Parathyroid adenoma (tissue), 2 donors: ENCODE measurements at regions not wholly inside any gene's neighbourhood (a gene's known extent, or its start where the extent isn't known, plus 50 kb on each side); places are given as distances from the start of the nearest gene placed in this dataset.

Source experiments
- H2AFZ ChIP-seq: fragments of 300-600 bp; sonication (generic); one replicate; pipeline ENCODE4 v1.7.0; 2017; ENCODE audit warnings: antibody characterized with exemption, mild to moderate bottlenecking
- H3K27ac ChIP-seq: fragments of 300-600 bp; sonication (generic); one replicate; pipeline ENCODE4 v1.7.0; 2017
- H3K27me3 ChIP-seq: fragments of 300-600 bp; sonication (generic); one replicate; pipeline ENCODE4 v1.7.0; 2017; ENCODE audit warnings: low read length; ENCODE audit not compliant: control insufficient read depth, insufficient read depth
- H3K36me3 ChIP-seq: fragments of 300-600 bp; sonication (generic); one replicate; pipeline ENCODE4 v1.7.0; 2017; ENCODE audit warnings: low read length; ENCODE audit not compliant: control insufficient read depth, insufficient read depth
- H3K4me1 ChIP-seq: fragments of 300-600 bp; sonication (generic); one replicate; pipeline ENCODE4 v1.7.0; 2017; ENCODE audit warnings: control low read depth
- H3K4me2 ChIP-seq: fragments of 300-600 bp; sonication (generic); one replicate; pipeline ENCODE4 v1.7.0; 2017; ENCODE audit warnings: low read length
- H3K4me3 ChIP-seq: fragments of 300-600 bp; sonication (generic); one replicate; pipeline ENCODE4 v1.7.0; 2017; ENCODE audit warnings: low read depth, low read length
- H3K79me2 ChIP-seq: fragments of 300-600 bp; sonication (generic); one replicate; pipeline ENCODE4 v1.7.0; 2017; ENCODE audit warnings: control low read depth
- H3K9ac ChIP-seq: fragments of 300-600 bp; sonication (generic); one replicate; pipeline ENCODE4 v1.7.0; 2017; ENCODE audit warnings: mild to moderate bottlenecking
- H3K9me3 ChIP-seq: fragments of 300-600 bp; sonication (generic); one replicate; pipeline ENCODE4 v1.7.0; 2017; ENCODE audit warnings: low read length; ENCODE audit not compliant: control insufficient read depth
- CTCF ChIP-seq: fragments of 300-600 bp; sonication (generic); IDR thresholded peaks from one replicate; pipeline ENCODE4 v1.7.0; 2017; ENCODE audit warnings: antibody characterized with exemption, mild to moderate bottlenecking
- donor health status: primary hyperparathyroidism.

GRCh38 chr12:65647074-65647473 lies 177.2 kb upstream of the HMGA2 start:
- Histone ChIP-seq H3K27ac (no peak overlapping the region), H3K9ac (no peak overlapping the region), H3K9me3 (no peaks in the 10 kb centered on the region), H3K36me3 (no peaks in the 10 kb centered on the region), H3K4me1 (no peaks in the 10 kb centered on the region), H3K4me3 (no peak overlapping the region), H3K4me2 (no peak overlapping the region), H3K27me3 (no peaks in the 10 kb centered on the region), H2AFZ (no peak overlapping the region), H3K79me2 (no peaks in the 10 kb centered on the region)
- no peak for TF ChIP-seq CTCF

GRCh38 chr12:65648461-65648860 lies 175.8 kb upstream of the HMGA2 start:
- Histone ChIP-seq H3K4me3 (no peak overlapping the region), H3K9me3 (no peaks in the 10 kb centered on the region), H2AFZ (no peak overlapping the region), H3K36me3 (no peaks in the 10 kb centered on the region), H3K27me3 (no peaks in the 10 kb centered on the region), H3K4me1 (no peaks in the 10 kb centered on the region), H3K79me2 (no peaks in the 10 kb centered on the region), H3K4me2 (no peak overlapping the region), H3K9ac (no peak overlapping the region), H3K27ac (no peak overlapping the region)
- no peak for TF ChIP-seq CTCF

GRCh38 chr12:65649126-65649525 lies 175.2 kb upstream of the HMGA2 start:
- TF ChIP-seq CTCF = no peak
- Histone ChIP-seq H3K4me2 (no peak overlapping the region), H3K4me1 (no peaks in the 10 kb centered on the region), H3K27ac (no peak overlapping the region), H3K9me3 (no peaks in the 10 kb centered on the region), H3K4me3 (no peak overlapping the region), H3K36me3 (no peaks in the 10 kb centered on the region), H2AFZ (no peak overlapping the region), H3K79me2 (no peaks in the 10 kb centered on the region), H3K27me3 (no peaks in the 10 kb centered on the region), H3K9ac (no peak overlapping the region)

GRCh38 chr12:65651060-65651459 lies 173.2 kb upstream of the HMGA2 start:
- Histone ChIP-seq H3K27ac (no peak overlapping the region), H3K4me2 (no peak overlapping the region), H3K4me3 (no peak overlapping the region), H3K27me3 (no peaks in the 10 kb centered on the region), H3K9ac (no peak overlapping the region), H2AFZ (no peak overlapping the region), H3K79me2 (no peaks in the 10 kb centered on the region), H3K36me3 (no peaks in the 10 kb centered on the region), H3K4me1 (no peaks in the 10 kb centered on the region), H3K9me3 (no peaks in the 10 kb centered on the region)
- no peak for TF ChIP-seq CTCF

GRCh38 chr12:65653321-65653720 lies 171.0 kb upstream of the HMGA2 start:
- H3K36me3 ChIP-seq = no peaks in the 10 kb centered on the region
- H3K27me3 ChIP-seq = no peaks in the 10 kb centered on the region
- no peak overlapping the region for H3K27ac ChIP-seq
- no peak overlapping the region for H3K9ac ChIP-seq
- TF ChIP-seq CTCF = no peak
- no peak overlapping the region for H2AFZ ChIP-seq
- no peak overlapping the region for H3K4me2 ChIP-seq
- no peaks in the 10 kb centered on the region for H3K9me3 ChIP-seq
- no peaks in the 10 kb centered on the region for H3K4me1 ChIP-seq
- no peaks in the 10 kb centered on the region for H3K79me2 ChIP-seq
- H3K4me3 ChIP-seq = no peak overlapping the region
